Endothelial cell (in vitro differentiated cells): ENCODE measurements at regions not wholly inside any gene's neighbourhood (a gene's known extent, or its start where the extent isn't known, plus 50 kb on each side); places are given as distances from the start of the nearest gene placed in this dataset.

Experiments used
- DNase-seq: peaks from one replicate; pipeline ENCODE4 v3.0.0; 2021; ENCODE audit warnings: low spot score
- H3K27ac Mint-ChIP-seq: one replicate; pipeline ENCODE4 v1.8.0; 2021; ENCODE audit warnings: mixed read lengths, inconsistent platforms; ENCODE audit not compliant: unreplicated experiment
- H3K27me3 Mint-ChIP-seq: one replicate; pipeline ENCODE4 v1.8.0; 2021; ENCODE audit warnings: mild to moderate bottlenecking, moderate library complexity, mixed read lengths, inconsistent platforms; ENCODE audit not compliant: unreplicated experiment
- H3K36me3 Mint-ChIP-seq: one replicate; pipeline ENCODE4 v1.8.0; 2021; ENCODE audit warnings: mild to moderate bottlenecking, low read depth, mixed read lengths, inconsistent platforms; ENCODE audit not compliant: unreplicated experiment
- H3K4me1 Mint-ChIP-seq: one replicate; pipeline ENCODE4 v1.8.0; 2021; ENCODE audit warnings: mild to moderate bottlenecking, mixed read lengths, inconsistent platforms; ENCODE audit not compliant: unreplicated experiment
- H3K4me3 Mint-ChIP-seq: one replicate; pipeline ENCODE4 v1.8.0; 2021; ENCODE audit warnings: mild to moderate bottlenecking, mixed read lengths, inconsistent platforms; ENCODE audit not compliant: unreplicated experiment
- H3K9me3 Mint-ChIP-seq: one replicate; pipeline ENCODE4 v1.8.0; 2021; ENCODE audit warnings: mixed read lengths, inconsistent platforms; ENCODE audit not compliant: unreplicated experiment
- TF ChIP-seq, protein P1 (sequence below): fragments of 200-600 bp; sonication (generic); IDR thresholded peaks from one replicate; pipeline ENCODE4 v1.5.0; 2021; ENCODE audit warnings: antibody characterized with exemption; ENCODE audit not compliant: unreplicated experiment

GRCh38 chr3:95456835-95457234 lies 1357.6 kb upstream of the EPHA6 start:
- TF ChIP-seq, protein P1, sequence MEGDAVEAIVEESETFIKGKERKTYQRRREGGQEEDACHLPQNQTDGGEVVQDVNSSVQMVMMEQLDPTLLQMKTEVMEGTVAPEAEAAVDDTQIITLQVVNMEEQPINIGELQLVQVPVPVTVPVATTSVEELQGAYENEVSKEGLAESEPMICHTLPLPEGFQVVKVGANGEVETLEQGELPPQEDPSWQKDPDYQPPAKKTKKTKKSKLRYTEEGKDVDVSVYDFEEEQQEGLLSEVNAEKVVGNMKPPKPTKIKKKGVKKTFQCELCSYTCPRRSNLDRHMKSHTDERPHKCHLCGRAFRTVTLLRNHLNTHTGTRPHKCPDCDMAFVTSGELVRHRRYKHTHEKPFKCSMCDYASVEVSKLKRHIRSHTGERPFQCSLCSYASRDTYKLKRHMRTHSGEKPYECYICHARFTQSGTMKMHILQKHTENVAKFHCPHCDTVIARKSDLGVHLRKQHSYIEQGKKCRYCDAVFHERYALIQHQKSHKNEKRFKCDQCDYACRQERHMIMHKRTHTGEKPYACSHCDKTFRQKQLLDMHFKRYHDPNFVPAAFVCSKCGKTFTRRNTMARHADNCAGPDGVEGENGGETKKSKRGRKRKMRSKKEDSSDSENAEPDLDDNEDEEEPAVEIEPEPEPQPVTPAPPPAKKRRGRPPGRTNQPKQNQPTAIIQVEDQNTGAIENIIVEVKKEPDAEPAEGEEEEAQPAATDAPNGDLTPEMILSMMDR: no peak
- H3K27ac Mint-ChIP-seq: no peak overlapping the region
- H3K36me3 Mint-ChIP-seq: no peaks in the 10 kb centered on the region
- H3K4me1 Mint-ChIP-seq: peaks cover 13% of the 10 kb centered on the region
- H3K9me3 Mint-ChIP-seq: no peaks in the 10 kb centered on the region
- peaks cover 2% of the 10 kb centered on the region for H3K27me3 Mint-ChIP-seq
- DNase-seq: no peak
- no peak overlapping the region for H3K4me3 Mint-ChIP-seq

DNA sequence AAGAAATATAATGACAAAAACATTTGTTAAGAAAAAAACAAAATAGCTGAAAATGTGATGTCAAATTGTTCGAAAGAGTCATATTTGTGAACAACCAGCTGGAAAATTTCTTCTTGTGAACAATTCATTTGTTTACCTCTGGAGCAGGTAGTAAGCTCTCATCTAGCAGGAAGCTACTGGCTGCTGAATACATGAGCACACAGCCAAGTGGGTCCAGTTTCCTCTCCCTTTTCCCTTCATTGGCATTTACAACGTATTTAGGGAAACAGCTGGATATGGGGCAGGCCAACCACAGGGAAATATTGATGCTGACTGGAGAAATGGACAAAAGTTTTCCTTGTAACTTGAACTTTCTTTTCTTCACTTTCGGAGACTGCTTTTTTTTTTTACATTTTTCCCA lies 1354.7 kb upstream of the EPHA6 start:
- H3K27ac Mint-ChIP-seq: no peak overlapping the region
- H3K4me1 Mint-ChIP-seq: peaks cover 13% of the 10 kb centered on the region
- H3K36me3 Mint-ChIP-seq: no peaks in the 10 kb centered on the region
- H3K4me3 Mint-ChIP-seq: no peak overlapping the region
- DNase-seq: no peak
- H3K27me3 Mint-ChIP-seq: peaks cover 4% of the 10 kb centered on the region
- TF ChIP-seq, protein P1: no peak
- H3K9me3 Mint-ChIP-seq: no peaks in the 10 kb centered on the region

DNA sequence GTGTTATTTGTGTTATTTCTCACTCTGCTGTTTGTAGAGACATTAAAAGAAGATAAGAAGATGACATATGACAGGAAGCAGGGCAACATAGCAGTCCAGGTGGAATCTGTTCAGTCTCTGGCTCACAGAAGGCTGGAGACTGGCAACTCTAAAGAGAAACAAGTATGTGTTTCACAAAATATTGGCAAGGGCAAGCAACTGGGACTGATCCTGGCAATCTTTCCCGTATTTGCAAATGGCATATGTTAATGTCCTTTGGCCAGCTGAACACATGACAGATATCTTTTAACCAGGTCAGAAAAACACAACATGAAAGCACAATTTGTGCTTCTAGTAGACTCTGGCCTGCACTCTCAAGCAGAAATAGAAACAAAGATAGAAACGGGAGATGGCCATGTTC lies 1354.1 kb upstream of the EPHA6 start:
- Mint-ChIP-seq H3K4me3 (no peak overlapping the region), H3K4me1 (peaks cover 13% of the 10 kb centered on the region), H3K36me3 (no peaks in the 10 kb centered on the region), H3K9me3 (no peaks in the 10 kb centered on the region), H3K27me3 (peaks cover 4% of the 10 kb centered on the region), H3K27ac (no peak overlapping the region)
- TF ChIP-seq, protein P1: no peak
- no peak for DNase-seq

DNA sequence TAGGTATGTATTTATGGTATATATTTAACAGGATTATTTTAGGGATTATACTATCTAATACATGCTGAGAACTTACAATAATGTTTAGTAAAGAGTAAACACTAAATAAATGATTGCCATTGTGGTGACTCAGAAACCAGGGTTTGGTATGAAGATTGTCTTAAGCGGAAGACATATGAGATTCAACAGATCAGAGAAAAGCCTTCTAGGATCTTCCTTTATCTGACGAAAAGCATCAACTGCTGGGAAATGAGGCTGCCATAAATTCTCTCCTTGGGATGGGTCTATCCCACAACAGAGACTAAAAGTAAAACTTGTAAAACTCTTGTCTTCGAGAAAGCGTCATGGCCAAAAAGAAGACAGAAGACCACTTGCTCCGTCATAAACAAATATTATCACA lies 1352.2 kb upstream of the EPHA6 start:
- no peak overlapping the region for H3K27ac Mint-ChIP-seq
- H3K4me3 Mint-ChIP-seq: no peak overlapping the region
- no peak for DNase-seq
- peaks cover 13% of the 10 kb centered on the region for H3K4me1 Mint-ChIP-seq
- H3K27me3 Mint-ChIP-seq: peaks cover 4% of the 10 kb centered on the region
- TF ChIP-seq, protein P1: no peak
- H3K9me3 Mint-ChIP-seq: no peaks in the 10 kb centered on the region
- no peaks in the 10 kb centered on the region for H3K36me3 Mint-ChIP-seq

- H3K27ac Mint-ChIP-seq: no peak overlapping the region
- peaks cover 4% of the 10 kb centered on the region for H3K27me3 Mint-ChIP-seq
- no peaks in the 10 kb centered on the region for H3K36me3 Mint-ChIP-seq
- DNase-seq: no peak
- TF ChIP-seq, protein P1: no peak
- H3K9me3 Mint-ChIP-seq: no peaks in the 10 kb centered on the region
- H3K4me1 Mint-ChIP-seq: peaks cover 12% of the 10 kb centered on the region
- H3K4me3 Mint-ChIP-seq: no peak overlapping the region
These were observed 1350.0 kb upstream of the EPHA6 start for GRCh38 chr3:95464346-95464745.
